MG63 (cell line): ENCODE measurements at regions not wholly inside any gene's neighbourhood (a gene's known extent, or its start where the extent isn't known, plus 50 kb on each side); places are given as distances from the start of the nearest gene placed in this dataset.
"Not testable (repeated sequence)": the region's sequence is repeated elsewhere in the genome, so short reads cannot be mapped to it uniquely, and the experiment has no call there.

ENCODE experiments used
- DNase-seq: peaks from one replicate; pipeline ENCODE4 v3.0.0-alpha.2; 2020
- H3K27me3 ChIP-seq: fragments of 250-450 bp; sonication (Bioruptor Pico); 2 replicates; pipeline ENCODE4 v1.5.1; 2020; ENCODE audit warnings: mild to moderate bottlenecking, moderate library complexity
- H3K36me3 ChIP-seq: fragments of 250-450 bp; sonication (Bioruptor Pico); 2 replicates; pipeline ENCODE4 v1.5.1; 2020; ENCODE audit warnings: mild to moderate bottlenecking, moderate library complexity
- H3K4me3 ChIP-seq: fragments of 250-450 bp; sonication (Bioruptor Pico); 2 replicates; pipeline ENCODE4 v1.5.1; 2020; ENCODE audit warnings: mild to moderate bottlenecking, moderate library complexity
- H3K9me3 ChIP-seq: fragments of 250-450 bp; sonication (Bioruptor Pico); 2 replicates; pipeline ENCODE4 v1.5.1; 2020; ENCODE audit warnings: mild to moderate bottlenecking, moderate library complexity

DNA sequence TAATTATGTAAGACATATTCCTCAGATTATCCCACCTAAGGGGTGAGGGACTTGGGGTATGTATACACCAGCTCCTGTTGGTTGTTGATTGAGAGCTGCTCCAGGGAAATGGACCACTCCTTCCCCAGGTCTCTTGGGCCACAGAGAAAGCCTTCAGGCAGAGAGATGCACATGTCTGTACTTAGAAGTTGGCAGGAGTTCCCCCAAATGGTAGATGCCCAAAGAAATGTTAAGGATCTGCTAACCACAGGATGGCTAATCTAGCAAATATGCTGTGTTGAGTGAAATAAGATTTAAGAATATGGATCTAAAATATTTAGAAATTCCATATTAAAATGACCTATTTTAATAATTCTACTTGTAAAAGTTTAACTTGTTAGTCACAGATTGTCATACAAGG, 100.8 kb upstream of the DNAH14 start:
- no peak overlapping the region for H3K4me3 ChIP-seq
- no peaks in the 10 kb centered on the region for H3K9me3 ChIP-seq
- no peak for DNase-seq
- H3K36me3 ChIP-seq = no peaks in the 10 kb centered on the region
- peaks cover 3% of the 10 kb centered on the region; the same call in 1 of the 2 replicates for H3K27me3 ChIP-seq

DNA sequence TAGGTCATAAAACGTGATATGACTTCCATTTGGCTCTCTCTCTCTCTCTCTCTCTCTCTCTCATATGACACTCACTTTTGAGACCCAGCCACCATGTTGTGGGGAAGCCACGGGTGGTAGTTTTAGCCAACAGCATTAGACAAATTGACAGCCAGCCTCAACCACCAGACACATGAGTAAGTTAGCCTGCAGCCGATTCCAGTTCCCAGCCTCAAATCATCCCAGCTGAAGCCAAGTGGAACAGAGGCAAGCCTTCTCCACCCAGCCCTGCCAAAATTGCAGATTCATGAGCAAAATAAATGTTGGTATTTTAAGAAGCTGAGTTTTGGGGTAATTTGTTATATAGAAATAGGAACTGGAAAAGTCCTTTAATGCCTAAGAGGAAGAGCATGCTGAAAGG, 98.0 kb upstream of the DNAH14 start:
- H3K9me3 ChIP-seq = no peaks in the 10 kb centered on the region
- no peaks in the 10 kb centered on the region for H3K36me3 ChIP-seq
- H3K4me3 ChIP-seq = no peak overlapping the region
- no peak for DNase-seq
- no peaks in the 10 kb centered on the region; the same call in 1 of the 2 replicates for H3K27me3 ChIP-seq

DNA sequence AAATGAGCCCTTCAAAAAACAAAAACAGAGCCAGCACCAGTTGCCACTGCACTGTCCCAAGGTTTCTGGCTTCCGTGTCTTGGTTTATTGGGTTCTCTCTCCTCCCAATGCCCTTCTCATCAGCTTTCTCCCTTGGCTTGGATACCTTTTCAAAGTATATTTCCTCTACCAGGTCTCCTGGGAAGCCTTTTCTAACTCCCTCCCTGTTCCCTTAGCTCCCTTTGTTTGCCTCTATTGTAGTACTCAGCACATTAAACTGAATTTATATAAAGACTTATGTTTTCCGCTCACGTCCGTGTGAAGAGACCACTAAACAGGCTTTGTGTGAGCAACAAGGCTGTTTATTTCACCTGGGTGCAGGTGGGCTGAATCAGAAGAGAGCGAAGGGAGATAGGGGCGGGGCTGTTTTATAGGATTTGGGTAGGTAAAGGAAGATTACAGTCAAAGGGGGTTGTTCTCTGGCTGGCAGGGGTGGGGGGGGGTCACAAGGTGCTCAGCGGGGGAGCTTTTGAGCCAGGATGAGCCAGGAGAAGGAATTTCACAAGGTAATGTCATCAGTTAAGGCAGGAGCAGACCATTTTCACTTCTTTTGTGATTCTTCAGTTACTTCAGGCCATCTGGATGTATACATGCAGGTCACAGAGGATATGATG, 89.7 kb upstream of the DNAH14 start:
- H3K9me3 ChIP-seq, H3K27me3 ChIP-seq, H3K36me3 ChIP-seq, DNase-seq, H3K4me3 ChIP-seq: not testable (repeated sequence)

DNA sequence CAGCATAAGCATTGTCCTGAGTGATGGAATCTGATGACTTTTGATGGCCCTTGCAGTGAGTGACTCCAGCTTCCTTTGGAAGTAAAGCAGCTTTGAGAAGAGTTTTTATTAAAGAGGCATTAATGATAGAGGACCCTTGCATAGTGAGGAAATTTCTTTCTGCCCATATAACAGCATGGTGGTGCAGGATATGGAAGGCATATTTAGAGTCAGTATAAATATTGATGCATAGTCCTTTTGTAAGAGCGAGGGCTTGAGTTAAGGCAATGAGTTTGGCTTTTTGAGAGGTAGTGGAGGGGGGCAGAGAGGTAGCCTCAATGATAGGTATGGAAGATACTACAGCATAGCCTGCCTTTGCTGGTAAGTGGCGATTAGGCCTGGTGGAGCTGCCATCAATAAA, 87.7 kb upstream of the DNAH14 start:
- not testable (repeated sequence) for H3K27me3 ChIP-seq, H3K4me3 ChIP-seq, H3K36me3 ChIP-seq, DNase-seq, H3K9me3 ChIP-seq

DNA sequence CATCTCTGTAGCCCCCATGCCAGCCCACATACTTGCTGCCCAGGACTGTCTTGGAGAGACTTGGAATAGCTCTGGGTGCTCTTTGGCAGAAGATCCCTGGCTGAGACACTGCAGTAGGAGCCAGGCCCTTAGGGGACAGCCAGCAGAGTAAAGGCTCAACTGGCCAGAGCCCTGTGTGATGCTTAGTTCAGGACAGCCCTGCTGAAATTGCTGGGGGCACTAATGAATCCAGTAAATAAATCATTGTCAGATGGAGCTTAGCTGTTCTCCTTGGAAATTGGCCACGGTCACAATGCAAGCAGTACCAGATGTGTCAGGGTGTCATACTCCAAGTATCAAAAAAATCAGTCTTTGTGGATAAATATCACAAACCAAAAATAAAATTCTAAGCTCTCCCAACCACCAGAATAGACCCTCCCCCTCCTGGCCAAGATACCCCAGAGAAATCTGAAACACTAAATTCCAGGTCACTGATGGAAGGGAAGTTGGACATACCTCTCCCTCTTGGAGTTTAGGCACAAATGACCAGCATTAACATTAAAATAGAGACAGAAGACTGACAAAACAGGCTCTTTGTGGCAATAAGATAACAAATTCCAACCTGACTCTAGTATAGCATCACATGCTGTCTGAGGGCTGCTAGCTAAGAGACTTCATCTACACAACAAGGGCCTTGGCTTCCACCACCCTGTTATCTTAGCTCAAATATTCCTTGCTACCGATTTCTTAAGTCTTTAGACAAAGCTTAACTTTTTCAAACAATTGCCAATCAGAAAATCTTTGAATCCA, 83.2 kb upstream of the DNAH14 start:
- no peak for DNase-seq
- H3K27me3 ChIP-seq = no peaks in the 10 kb centered on the region
- no peak overlapping the region for H3K4me3 ChIP-seq
- H3K36me3 ChIP-seq = no peaks in the 10 kb centered on the region
- peaks cover 3% of the 10 kb centered on the region; the same call in 1 of the 2 replicates for H3K9me3 ChIP-seq

DNA sequence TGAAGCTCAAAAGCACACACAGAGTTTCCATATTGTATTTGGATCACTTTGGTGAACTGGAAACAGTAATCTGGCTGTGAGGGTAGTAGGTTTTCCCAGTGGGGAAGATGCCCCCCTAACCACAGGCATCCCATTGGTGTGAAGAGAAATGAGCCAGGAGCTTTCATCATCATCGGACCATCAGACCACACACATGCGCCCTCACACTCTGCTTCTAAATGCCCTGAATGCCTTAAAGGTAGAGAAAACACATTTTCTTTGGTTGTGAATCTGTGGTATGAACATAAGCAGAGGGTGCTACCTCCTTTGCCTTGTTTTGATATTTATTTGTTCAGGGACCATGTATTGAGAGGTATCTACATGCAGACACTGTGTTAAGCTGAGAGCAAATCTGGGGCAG, 79.0 kb upstream of the DNAH14 start:
- Histone ChIP-seq H3K36me3 (no peaks in the 10 kb centered on the region), H3K4me3 (no peak overlapping the region), H3K27me3 (no peaks in the 10 kb centered on the region), H3K9me3 (no peaks in the 10 kb centered on the region)
- DNase-seq = no peak

DNA sequence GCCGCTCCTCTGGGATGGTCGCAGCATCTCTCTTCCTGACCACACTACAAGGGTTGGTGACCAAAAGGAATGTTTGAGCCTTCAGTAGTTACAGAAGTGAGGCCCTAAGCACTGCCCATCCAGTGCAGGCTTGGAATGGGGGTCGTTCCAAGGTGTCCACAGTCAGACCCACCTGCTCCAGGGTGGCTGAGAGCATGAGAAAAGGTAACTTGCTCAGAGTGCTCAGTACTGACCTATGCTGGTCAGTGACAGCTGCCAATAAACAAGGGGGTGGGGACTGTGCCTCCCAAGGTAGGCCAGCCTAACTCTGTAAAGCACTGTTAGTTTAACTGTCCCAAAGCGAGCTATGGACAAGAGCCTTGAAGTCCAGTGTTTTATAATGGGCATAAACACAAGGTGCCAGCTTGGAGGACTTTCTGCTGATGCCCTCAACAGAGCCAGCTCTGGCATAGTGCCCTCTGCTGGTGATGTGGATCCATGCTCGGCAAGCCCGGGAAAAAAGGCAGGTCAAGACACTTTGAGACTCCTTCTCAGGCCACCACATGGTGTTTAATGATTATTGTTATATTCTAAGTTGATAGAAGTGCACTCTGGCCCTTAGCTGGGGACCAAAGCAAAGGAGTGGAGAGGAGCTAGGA, 78.1 kb upstream of the DNAH14 start:
- H3K36me3 ChIP-seq = no peaks in the 10 kb centered on the region
- no peaks in the 10 kb centered on the region for H3K9me3 ChIP-seq
- no peak overlapping the region for H3K4me3 ChIP-seq
- DNase-seq = peak; percentile 54
- no peaks in the 10 kb centered on the region for H3K27me3 ChIP-seq

DNA sequence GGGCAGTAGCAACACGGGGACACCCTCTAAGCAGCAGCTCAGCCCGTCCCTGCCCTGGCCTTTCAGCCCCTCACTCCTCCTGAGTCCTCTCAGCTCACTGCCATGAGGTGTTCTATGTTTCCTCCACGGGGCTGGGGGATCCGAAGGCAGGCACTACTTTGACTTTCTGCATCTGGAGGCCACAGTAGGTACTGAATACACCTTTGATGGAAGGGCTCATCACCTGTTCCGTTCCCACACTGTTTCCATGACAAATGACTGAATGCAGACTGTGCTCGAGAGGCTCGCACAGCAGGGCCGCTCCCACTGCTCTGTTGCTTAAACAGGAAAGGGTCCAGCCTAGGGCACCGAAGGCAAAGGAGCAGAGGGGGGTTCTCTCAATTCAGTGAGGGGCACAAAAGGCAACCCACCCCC, 77.6 kb upstream of the DNAH14 start:
- no peaks in the 10 kb centered on the region for H3K9me3 ChIP-seq
- no peak for DNase-seq
- H3K4me3 ChIP-seq = no peak overlapping the region
- no peaks in the 10 kb centered on the region for H3K36me3 ChIP-seq
- no peaks in the 10 kb centered on the region for H3K27me3 ChIP-seq

DNA sequence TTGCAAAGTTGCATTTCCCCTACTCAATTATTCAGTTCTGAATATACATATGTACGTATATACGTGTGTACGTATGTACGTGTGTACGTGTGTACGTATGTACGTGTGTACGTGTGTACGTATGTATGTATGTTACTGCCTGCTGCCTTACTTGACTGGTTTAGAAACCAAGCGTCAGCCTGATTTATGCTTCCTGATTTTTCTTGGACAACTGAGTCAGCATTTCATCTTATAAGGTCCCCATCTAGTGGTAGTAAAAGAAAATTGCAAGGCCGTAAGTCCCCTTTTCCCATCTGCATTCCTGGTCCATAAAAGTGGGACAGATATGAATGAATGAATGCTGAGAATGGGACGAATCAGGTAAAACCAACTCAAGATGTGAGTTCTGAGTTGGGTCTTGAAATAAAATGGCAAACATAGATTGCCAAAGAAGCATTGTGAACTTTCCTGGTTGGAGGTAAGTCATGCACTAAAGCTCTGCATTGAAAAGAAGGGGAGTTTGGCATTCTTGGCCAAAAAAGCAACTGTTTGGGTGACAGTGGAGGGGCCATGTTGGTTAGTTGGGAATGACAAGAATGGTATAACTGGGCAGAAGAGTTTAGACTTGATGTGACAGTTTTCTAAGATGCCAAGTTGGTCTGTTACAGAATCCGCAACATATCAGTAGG, 76.4 kb upstream of the DNAH14 start:
- no peaks in the 10 kb centered on the region for H3K36me3 ChIP-seq
- no peaks in the 10 kb centered on the region for H3K9me3 ChIP-seq
- no peaks in the 10 kb centered on the region for H3K27me3 ChIP-seq
- no peak for DNase-seq
- H3K4me3 ChIP-seq = no peak overlapping the region

DNA sequence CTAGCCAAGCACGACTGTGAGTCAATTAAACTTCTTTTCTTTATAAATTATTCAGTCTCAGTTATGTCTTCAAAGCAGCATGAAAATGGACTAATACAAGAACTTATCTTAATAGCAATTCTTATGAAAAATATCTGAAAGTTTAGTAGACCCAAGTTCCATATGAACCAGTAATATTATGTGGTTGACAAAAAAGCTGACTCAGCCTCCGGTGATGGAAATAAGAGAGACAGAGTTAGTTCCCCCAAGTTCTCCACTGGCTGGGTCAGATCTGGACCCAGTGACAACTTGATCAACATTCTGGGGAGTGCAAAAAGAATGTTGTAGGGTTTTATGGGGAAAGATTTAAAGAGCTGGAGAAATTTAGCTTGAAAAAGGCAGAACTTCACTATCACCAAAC, 72.5 kb upstream of the DNAH14 start:
- H3K36me3 ChIP-seq = no peaks in the 10 kb centered on the region
- no peaks in the 10 kb centered on the region for H3K9me3 ChIP-seq
- H3K27me3 ChIP-seq = peaks cover 8% of the 10 kb centered on the region; the same call in 1 of the 2 replicates
- H3K4me3 ChIP-seq = no peak overlapping the region
- no peak for DNase-seq

DNA sequence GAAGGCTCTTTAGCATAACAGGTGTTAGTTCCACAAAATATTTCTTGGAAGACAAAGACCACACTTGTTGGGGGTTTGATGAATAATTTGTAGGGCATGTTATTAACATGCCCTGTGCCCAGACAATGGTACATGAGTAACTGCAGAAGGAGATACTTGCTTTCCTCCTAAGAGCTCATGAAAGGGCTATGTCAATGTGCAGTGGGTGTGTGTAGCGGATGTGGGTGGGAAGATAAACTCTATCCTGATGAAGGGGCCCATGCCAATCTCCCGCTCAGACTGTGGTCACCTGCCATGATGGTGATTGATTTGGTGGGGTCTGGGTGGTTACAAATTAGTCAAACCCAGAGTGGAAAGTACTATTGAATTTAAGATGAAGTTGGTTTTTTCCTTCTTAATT, 69.8 kb upstream of the DNAH14 start:
- Histone ChIP-seq H3K4me3 (no peak overlapping the region), H3K9me3 (no peaks in the 10 kb centered on the region), H3K27me3 (peaks cover 12% of the 10 kb centered on the region; the same call in 1 of the 2 replicates), H3K36me3 (no peaks in the 10 kb centered on the region)
- DNase-seq = no peak

DNA sequence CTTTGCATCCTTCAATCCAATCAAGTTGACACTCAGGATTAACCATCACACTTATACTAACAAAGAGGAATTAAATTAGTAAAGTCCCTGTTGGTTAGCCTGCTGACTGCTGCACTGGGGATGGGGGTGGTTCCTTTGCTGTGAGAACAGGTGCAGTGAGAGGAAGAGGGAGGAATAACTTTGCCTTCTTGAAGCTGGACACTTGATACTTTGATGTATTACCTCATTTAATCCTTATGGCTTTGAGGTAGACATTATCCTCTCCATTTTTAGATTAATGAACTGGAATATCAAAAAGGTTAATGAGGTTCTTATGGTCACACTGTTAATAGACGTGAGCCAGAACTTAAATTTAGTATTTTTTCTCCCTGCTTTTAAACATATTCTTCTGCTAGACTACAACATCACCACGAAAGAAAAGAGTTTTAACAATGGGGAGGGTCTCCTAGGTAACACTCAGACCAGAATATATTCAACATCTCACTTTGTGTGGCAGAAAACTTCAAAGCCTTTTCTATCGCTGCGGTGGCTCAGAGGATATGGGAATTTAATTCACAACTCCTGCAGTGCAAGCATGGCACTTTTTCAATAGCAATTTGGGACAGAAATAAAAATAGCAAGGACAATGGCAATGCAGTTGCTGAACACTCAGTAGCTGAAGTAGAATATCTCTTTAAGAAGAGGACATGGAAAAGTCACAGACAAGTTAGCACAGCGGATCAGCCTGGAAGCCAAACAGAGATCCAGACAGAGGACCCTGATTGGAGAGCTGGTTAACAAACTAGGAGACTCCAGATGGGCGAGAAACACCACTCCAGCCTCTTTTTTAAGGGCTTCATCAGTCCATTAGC, 68.8 kb upstream of the DNAH14 start:
- DNase-seq = no peak
- H3K9me3 ChIP-seq = no peaks in the 10 kb centered on the region
- H3K36me3 ChIP-seq = no peaks in the 10 kb centered on the region
- H3K4me3 ChIP-seq = no peak overlapping the region
- H3K27me3 ChIP-seq = peaks cover 12% of the 10 kb centered on the region; the same call in 1 of the 2 replicates

DNA sequence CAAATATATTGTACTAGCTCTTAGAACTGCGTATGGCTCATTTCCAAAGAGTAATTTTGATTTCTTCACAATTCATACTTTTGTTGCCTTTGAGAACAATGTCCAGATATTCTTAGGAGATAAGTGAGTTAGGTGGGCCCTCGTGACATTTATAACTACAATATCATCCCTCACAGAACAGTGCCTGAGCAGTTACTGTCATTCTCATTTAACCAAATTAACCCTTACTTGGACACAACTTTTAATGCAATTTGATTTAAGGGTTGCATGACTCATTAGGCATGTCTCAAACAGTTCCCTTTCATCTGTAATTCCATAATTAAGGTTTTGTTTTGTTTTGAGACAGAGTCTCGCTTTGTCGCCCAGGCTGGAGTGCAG, 68.1 kb upstream of the DNAH14 start:
- DNase-seq = no peak
- Histone ChIP-seq H3K36me3 (no peaks in the 10 kb centered on the region), H3K4me3 (no peak overlapping the region), H3K27me3 (peaks cover 12% of the 10 kb centered on the region; the same call in 1 of the 2 replicates), H3K9me3 (no peaks in the 10 kb centered on the region)

DNA sequence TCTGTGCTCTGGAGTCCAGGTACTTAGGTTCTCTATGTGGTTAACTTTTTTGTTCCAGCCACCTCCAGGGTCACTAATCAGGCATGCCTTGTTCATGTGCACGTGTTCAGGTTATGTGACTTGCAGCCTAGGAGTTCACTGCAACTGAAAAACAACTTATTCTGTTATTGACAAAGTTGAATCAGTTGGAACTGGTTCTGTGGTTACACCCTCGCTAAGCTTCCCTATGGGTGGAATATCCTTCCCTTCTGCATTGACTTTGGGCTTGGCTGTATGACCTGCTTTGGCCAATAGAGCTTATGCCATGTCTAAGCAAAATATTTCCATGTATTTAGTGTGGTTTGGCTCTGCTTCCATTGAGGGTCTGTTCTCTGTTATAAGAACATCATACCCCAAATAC, 66.0 kb upstream of the DNAH14 start:
- Histone ChIP-seq H3K9me3 (no peaks in the 10 kb centered on the region; the same call in 1 of the 2 replicates), H3K27me3 (peaks cover 12% of the 10 kb centered on the region; the same call in 1 of the 2 replicates), H3K4me3 (no peak overlapping the region), H3K36me3 (no peaks in the 10 kb centered on the region)
- DNase-seq = no peak

DNA sequence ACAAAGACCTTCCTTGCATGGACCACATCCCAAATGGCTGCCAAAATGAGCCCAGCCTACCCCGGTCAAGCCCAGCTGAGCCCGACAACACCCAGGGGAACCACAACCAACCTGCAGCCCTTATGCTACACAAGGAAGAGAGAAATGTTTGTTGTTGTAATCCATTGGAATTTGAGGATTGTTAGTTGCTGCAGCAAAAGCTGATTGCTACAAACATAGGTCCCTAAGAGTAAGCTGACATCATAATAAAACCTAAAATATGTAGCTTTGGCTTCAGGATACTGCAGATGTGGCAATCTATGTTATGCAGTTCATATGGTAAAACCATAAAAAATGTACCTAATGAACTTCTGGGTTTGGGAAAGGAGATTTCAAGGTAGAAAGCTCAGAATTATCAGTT, 65.5 kb upstream of the DNAH14 start:
- no peak for DNase-seq
- no peak overlapping the region for H3K4me3 ChIP-seq
- H3K36me3 ChIP-seq = no peaks in the 10 kb centered on the region
- H3K27me3 ChIP-seq = peaks cover 12% of the 10 kb centered on the region; the same call in 1 of the 2 replicates
- H3K9me3 ChIP-seq = no peaks in the 10 kb centered on the region; the same call in 1 of the 2 replicates

DNA sequence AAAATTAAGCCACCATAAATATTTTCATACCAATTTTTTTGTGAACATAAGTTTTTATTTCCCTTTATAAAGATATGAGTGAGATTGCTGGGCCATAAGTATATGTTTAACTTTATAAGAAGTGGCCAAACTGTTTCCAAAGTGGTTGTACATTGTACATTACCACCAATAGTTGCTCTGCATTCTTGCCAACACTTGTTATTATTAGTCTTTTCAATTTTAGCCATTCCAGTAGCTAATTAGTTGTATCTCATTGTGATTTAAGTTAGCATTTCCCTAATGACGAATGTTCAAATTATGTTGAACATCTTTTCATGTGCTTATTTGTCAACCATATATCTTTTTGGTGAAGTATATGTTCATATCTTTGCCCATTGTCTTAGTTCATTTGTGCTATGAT, 64.0 kb upstream of the DNAH14 start:
- H3K4me3 ChIP-seq = no peak overlapping the region
- no peak for DNase-seq
- H3K27me3 ChIP-seq = peaks cover 10% of the 10 kb centered on the region; the same call in 1 of the 2 replicates
- no peaks in the 10 kb centered on the region; the same call in 1 of the 2 replicates for H3K9me3 ChIP-seq
- H3K36me3 ChIP-seq = no peaks in the 10 kb centered on the region
